GM12874 (cell line): ENCODE measurements at regions not wholly inside any gene's neighbourhood (a gene's known extent, or its start where the extent isn't known, plus 50 kb on each side); places are given as distances from the start of the nearest gene placed in this dataset.

ENCODE experiments used
- CTCF ChIP-seq: IDR thresholded peaks from 2 replicates; pipeline ENCODE4 v1.5.1; 2011; ENCODE audit warnings: low read depth, mild to moderate bottlenecking, control low read depth, low read length, moderate library complexity; ENCODE audit not compliant: insufficient read depth

GRCh38 chr5:123721675-123722276 lies 209.8 kb downstream of the CSNK1G3 start:
- TF ChIP-seq CTCF = no peak

GRCh38 chr5:123720955-123721354 lies 209.0 kb downstream of the CSNK1G3 start:
- TF ChIP-seq CTCF = no peak

- no peak for TF ChIP-seq CTCF
Observed at GRCh38 chr5:123720339-123720738, 208.4 kb downstream of the CSNK1G3 start.

GRCh38 chr5:123719004-123719403 lies 207.0 kb downstream of the CSNK1G3 start:
- no peak for TF ChIP-seq CTCF

GRCh38 chr5:123718238-123718637 lies 206.3 kb downstream of the CSNK1G3 start:
- TF ChIP-seq CTCF = no peak

GRCh38 chr5:123717139-123717538 lies 205.2 kb downstream of the CSNK1G3 start:
- TF ChIP-seq CTCF = no peak

GRCh38 chr5:123710031-123710430 lies 198.1 kb downstream of the CSNK1G3 start:
- no peak for TF ChIP-seq CTCF

- TF ChIP-seq CTCF = no peak
Observed at GRCh38 chr5:123709422-123709821, 197.4 kb downstream of the CSNK1G3 start.
